Gastroesophageal sphincter (tissue), 4 donors: ENCODE measurements at regions not wholly inside any gene's neighbourhood (a gene's known extent, or its start where the extent isn't known, plus 50 kb on each side); places are given as distances from the start of the nearest gene placed in this dataset.
A peak's percentile ranks its signal among the peaks of the same experiment; 100 is the strongest.

Source experiments
- ATAC-seq: fragments of 150-250 bp; one replicate; pipeline ENCODE4 v1.9.1; 2016; ENCODE audit warnings: mild to moderate bottlenecking, moderate library complexity
- H3K27ac ChIP-seq, 4 donors: fragments of 200-600 bp; sonication (generic) in 3 of 4; 1 replicate in 3 of 4; 2 replicates in 1 of 4; pipeline ENCODE4 v1.5.1; 2016 to 2019
- H3K27me3 ChIP-seq: fragments of 200-600 bp; sonication (generic); one replicate; pipeline ENCODE4 v1.5.1; 2019
- H3K36me3 ChIP-seq, 2 donors: fragments of 200-600 bp; sonication (generic); one replicate each; pipeline ENCODE4 v1.5.1; 2019; ENCODE audit warnings: control low read depth in 1 of 2
- H3K4me1 ChIP-seq, 3 donors: fragments of 200-600 bp; sonication (generic); 1 replicate in 2 of 3; 2 replicates in 1 of 3; pipeline ENCODE4 v1.5.1; 2016 to 2019; ENCODE audit warnings: control low read depth in 2 of 3
- H3K4me3 ChIP-seq, 2 donors: fragments of 200-600 bp; sonication (generic); one replicate each; pipeline ENCODE4 v1.5.1; 2019; ENCODE audit warnings: mild to moderate bottlenecking in 1 of 2, moderate library complexity in 1 of 2
- H3K9me3 ChIP-seq, 3 donors: fragments of 200-600 bp; sonication (generic); one replicate each; pipeline ENCODE4 v1.5.1; 2017 to 2019; ENCODE audit warnings: control low read depth in 2 of 3
- CTCF ChIP-seq, 4 experiments: fragments of 200-600 bp in 2 of 4; fragments of 450-650 bp in 2 of 4; sonication (generic) in 1 of 4; IDR thresholded peaks; one replicate each; pipeline ENCODE4 v1.5.1; 2017 to 2019; ENCODE audit warnings: antibody characterized with exemption in 4 of 4, mild to moderate bottlenecking in 2 of 4, moderate library complexity in 2 of 4
- EP300 ChIP-seq: sonication (generic); formaldehyde crosslinking; IDR thresholded peaks from one replicate; pipeline ENCODE4 v1.6.1; 2017; ENCODE audit warnings: antibody characterized with exemption, mild to moderate bottlenecking
- POLR2A ChIP-seq, 2 donors: fragments of 450-650 bp; IDR thresholded peaks; one replicate each; pipeline ENCODE4 v1.6.1; 2017; ENCODE audit warnings: antibody characterized with exemption in 2 of 2, mild to moderate bottlenecking in 2 of 2, moderate library complexity in 1 of 2
- POLR2AphosphoS5 ChIP-seq: sonication (generic); formaldehyde crosslinking; IDR thresholded peaks from one replicate; pipeline ENCODE4 v1.6.1; 2017; ENCODE audit warnings: antibody characterized with exemption
- WGBS, 2 donors: methylation state at CpG; one replicate each; pipeline ENCODE4 v1.1.5; 2018; ENCODE audit warnings: low coverage in 1 of 2; 5-methylcytosine and 5-hydroxymethylcytosine counted together

- TF ChIP-seq POLR2AphosphoS5 (no peak), CTCF (IDR thresholded peaks at IDR 0.05) (no peak), POLR2A (IDR thresholded peaks at IDR 0.05) (no peak), EP300 (no peak)
- ATAC-seq = no peak
- Histone ChIP-seq H3K4me3 (no peak overlapping the region), H3K4me1 (no peaks in the 10 kb centered on the region), H3K27me3 (no peaks in the 10 kb centered on the region), H3K27ac (no peak overlapping the region), H3K36me3 (no peaks in the 10 kb centered on the region), H3K9me3 (peaks cover 0 to 28% (median 3%) of the 10 kb centered on the region in 3 donors)
- 80 to 83% methylated on average over 1 of the region's 1 CpG for WGBS, 2 donors
These were observed 82.6 kb upstream of the PTGFR start for GRCh38 chr1:78408192-78408591.

GRCh38 chr1:78408810-78409209, 82.0 kb upstream of the PTGFR start:
- Histone ChIP-seq H3K36me3 (no peaks in the 10 kb centered on the region), H3K27ac (no peak overlapping the region), H3K4me1 (no peaks in the 10 kb centered on the region), H3K4me3 (no peak overlapping the region), H3K9me3 (peaks cover 0 to 28% (median 3%) of the 10 kb centered on the region in 3 donors), H3K27me3 (no peaks in the 10 kb centered on the region)
- TF ChIP-seq POLR2A (IDR thresholded peaks at IDR 0.05) (no peak), CTCF (IDR thresholded peaks at IDR 0.05) (no peak), EP300 (no peak), POLR2AphosphoS5 (no peak)
- peak; percentile 25 for ATAC-seq
- 92% methylated on average over 2 of the region's 2 CpGs; no CpG with 5 or more reads in 1 of the 2 donors for WGBS, 2 donors

DNA sequence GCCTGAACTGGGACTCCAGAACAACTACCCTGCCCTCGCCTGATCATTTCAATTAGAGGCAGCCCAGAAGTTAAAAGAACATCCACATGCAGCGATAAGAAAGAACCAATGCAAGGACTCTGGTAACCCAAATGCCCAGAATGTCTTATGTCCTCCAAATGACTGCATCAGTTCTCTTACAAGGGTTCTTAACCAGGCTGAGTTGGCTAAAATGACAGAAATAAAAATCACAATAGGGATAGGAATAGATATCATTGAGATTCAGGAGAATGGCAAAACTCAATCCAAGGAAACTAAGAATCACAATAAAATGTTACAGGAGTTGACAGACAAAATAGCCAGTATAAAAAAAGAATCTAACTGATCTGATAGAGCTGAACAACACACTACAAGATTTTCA, 80.1 kb upstream of the PTGFR start:
- 100% methylated on average over 2 of the region's 2 CpGs; no CpG with 5 or more reads in 1 of the 2 donors for WGBS, 2 donors
- Histone ChIP-seq H3K4me3 (no peak overlapping the region), H3K27ac (no peak overlapping the region), H3K9me3 (peaks cover 0 to 28% (median 3%) of the 10 kb centered on the region in 3 donors), H3K4me1 (no peaks in the 10 kb centered on the region), H3K36me3 (no peaks in the 10 kb centered on the region), H3K27me3 (no peaks in the 10 kb centered on the region)
- no peak for ATAC-seq
- no peak for TF ChIP-seq EP300
- TF ChIP-seq POLR2A (IDR thresholded peaks at IDR 0.05) = no peak
- no peak for TF ChIP-seq POLR2AphosphoS5
- TF ChIP-seq CTCF (IDR thresholded peaks at IDR 0.05) = no peak

DNA sequence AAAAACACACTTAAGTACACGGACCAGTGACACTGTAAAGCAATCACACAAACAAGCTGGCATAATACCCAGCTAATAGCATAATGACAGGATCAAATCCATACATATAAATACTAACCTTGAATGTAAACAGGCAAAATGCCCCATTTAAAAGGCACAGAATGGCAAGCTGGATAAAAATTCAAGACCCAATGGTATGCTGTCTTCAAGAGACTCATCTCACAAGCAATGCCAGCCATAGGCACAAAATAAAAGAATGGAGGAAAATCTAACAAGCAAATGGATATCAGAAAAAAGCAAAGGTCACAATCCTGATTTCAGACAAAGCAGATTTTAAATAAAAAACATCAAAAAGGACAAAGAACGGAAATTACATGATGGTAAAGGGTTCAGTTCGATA, 79.1 kb upstream of the PTGFR start:
- Histone ChIP-seq H3K27me3 (no peaks in the 10 kb centered on the region), H3K36me3 (no peaks in the 10 kb centered on the region), H3K9me3 (peaks cover 0 to 28% (median 3%) of the 10 kb centered on the region in 3 donors), H3K27ac (no peak overlapping the region), H3K4me3 (no peak overlapping the region), H3K4me1 (no peaks in the 10 kb centered on the region)
- no peak for TF ChIP-seq EP300
- no peak for TF ChIP-seq POLR2AphosphoS5
- no peak for TF ChIP-seq CTCF (IDR thresholded peaks at IDR 0.05)
- no peak for TF ChIP-seq POLR2A (IDR thresholded peaks at IDR 0.05)
- ATAC-seq = no peak
- WGBS, 2 donors = 50 to 64% methylated on average over 2 to 3 of the region's 3 CpGs

- no peaks in the 10 kb centered on the region for H3K36me3 ChIP-seq
- no peak overlapping the region for H3K4me3 ChIP-seq
- H3K27me3 ChIP-seq = no peaks in the 10 kb centered on the region
- no peaks in the 10 kb centered on the region for H3K4me1 ChIP-seq
- no peak for ATAC-seq
- WGBS, 2 donors = 86 to 100% methylated on average over 1 of the region's 1 CpG
- TF ChIP-seq POLR2AphosphoS5 (no peak), EP300 (no peak), POLR2A (IDR thresholded peaks at IDR 0.05) (no peak), CTCF (IDR thresholded peaks at IDR 0.05) (no peak)
- H3K9me3 ChIP-seq = peaks cover 0 to 23% (median 3%) of the 10 kb centered on the region in 3 donors
- no peak overlapping the region for H3K27ac ChIP-seq
These were observed 75.6 kb upstream of the PTGFR start for GRCh38 chr1:78415165-78415564.
